Pancreas (tissue), 10 donors: ENCODE measurements at regions not wholly inside any gene's neighbourhood (a gene's known extent, or its start where the extent isn't known, plus 50 kb on each side); places are given as distances from the start of the nearest gene placed in this dataset.

Source experiments
- ATAC-seq, 4 donors: fragments of 200-7000 bp; cut with Tn5 transposase; one replicate each; pipeline versions ENCODE4 v1.8.0 to v1.9.1; 2020; ENCODE audit warnings: mild to moderate bottlenecking in 4 of 4, moderate library complexity in 4 of 4
- DNase-seq, 6 donors: peaks; one replicate each; pipeline ENCODE4 v3.0.0-alpha.2; 2020
- FAIRE-seq: peaks from 2 replicates; lab custom pipeline; 2012; peaks lifted over from hg19 to GRCh38; lab: Jason Lieb, UNC
- H3K27ac ChIP-seq, 4 donors: fragments of 200-600 bp; sonication (generic); 1 replicate in 3 of 4; 2 replicates in 1 of 4; pipeline versions ENCODE4 v1.5.0 to v1.8.0; 2020
- H3K27me3 ChIP-seq, 4 donors: fragments of 200-600 bp; one replicate each; pipeline ENCODE4 v1.8.0; 2021
- H3K36me3 ChIP-seq, 3 donors: fragments of 200-600 bp; sonication (generic) in 1 of 3; one replicate each; pipeline versions ENCODE4 v1.5.0 to v1.8.0; 2020 to 2021
- H3K4me1 ChIP-seq, 3 donors: fragments of 200-600 bp; one replicate each; pipeline ENCODE4 v1.8.0; 2021
- H3K4me3 ChIP-seq, 4 donors: fragments of 200-600 bp; sonication (generic) in 2 of 4; one replicate each; pipeline versions ENCODE4 v1.5.0 to v1.8.0; 2020 to 2021
- H3K9me3 ChIP-seq, 4 donors: fragments of 200-600 bp; one replicate each; pipeline ENCODE4 v1.8.0; 2021
- CTCF ChIP-seq, 4 donors: fragments of 200-600 bp; sonication (generic) in 3 of 4; IDR thresholded peaks; one replicate each; pipeline versions ENCODE4 v1.5.0 to v1.8.0; 2021; ENCODE audit warnings: antibody characterized with exemption in 4 of 4
- WGBS, 2 donors: extraction: QIAGEN DNeasy Blood & Tissue Kit; methylation state at CpG; one replicate each; pipeline ENCODE4 v1.1.7; 2013; 5-methylcytosine and 5-hydroxymethylcytosine counted together
- intact Hi-C, 3 donors: fragments of 100-400 bp; cut with DNase I; formaldehyde crosslinking; loops; one replicate each; pipeline versions ENCODE4 v1.11.1 to v1.14.2; 2022
- donor health status: healthy with polysubstance abuse.
- donor health status: DM: no; HTN: no; CAD: no; lungs with moderate emphysema.
- donor health status: DM: no; HTN: no; CAD: no.
- donor health status: control.
- donor health status: control.
- donor health status: Bipolar disorder and iron deficiency.
- donor health status: DM: yes; HTN: yes; CAD: no.
- donor health status: DM: no; HTN: no; CAD: no.
- donor health status: DM: no; HTN: no; CAD: no.
- donor health status: DM: yes; HTN: yes; CAD: no.

GRCh38 chr22:48952256-48953102, 875.2 kb downstream of the BRD1 start:
- 52 to 69% methylated on average over 19 of the region's 19 CpGs for WGBS, 2 donors
- no peaks in the 10 kb centered on the region for H3K4me1 ChIP-seq
- H3K9me3 ChIP-seq = no peaks in the 10 kb centered on the region
- no peak for ATAC-seq
- DNase-seq = peak in 1 of 6 donors; percentile 39
- no peak for FAIRE-seq
- no peak for TF ChIP-seq CTCF (IDR thresholded peaks at IDR 0.05)
- intact Hi-C loops = no loop called here
- peaks cover 0 to 7% (median 0%) of the 10 kb centered on the region in 4 donors for H3K27me3 ChIP-seq
- H3K4me3 ChIP-seq = no peak overlapping the region
- no peaks in the 10 kb centered on the region for H3K36me3 ChIP-seq
- no peak overlapping the region for H3K27ac ChIP-seq

- intact Hi-C loops = no loop called here
- Histone ChIP-seq H3K27me3 (peaks cover 0 to 7% (median 0%) of the 10 kb centered on the region in 4 donors), H3K4me1 (no peaks in the 10 kb centered on the region), H3K9me3 (no peaks in the 10 kb centered on the region), H3K27ac (no peak overlapping the region), H3K36me3 (no peaks in the 10 kb centered on the region), H3K4me3 (no peak overlapping the region)
- TF ChIP-seq CTCF (IDR thresholded peaks at IDR 0.05) = no peak
- DNase-seq (no peak), FAIRE-seq (no peak), ATAC-seq (no peak)
- WGBS, 2 donors = 69 to 77% methylated on average over 6 of the region's 6 CpGs
Observed at GRCh38 chr22:48951836-48952235, 875.8 kb downstream of the BRD1 start.

- ATAC-seq (no peak), DNase-seq (peak in 1 of 6 donors; percentile 41), FAIRE-seq (no peak)
- no peak overlapping the region for H3K4me3 ChIP-seq
- H3K9me3 ChIP-seq = no peaks in the 10 kb centered on the region
- H3K4me1 ChIP-seq = no peaks in the 10 kb centered on the region
- H3K27ac ChIP-seq = no peak overlapping the region
- TF ChIP-seq CTCF (IDR thresholded peaks at IDR 0.05) = no peak
- WGBS, 2 donors = 52 to 53% methylated on average over 27 of the region's 27 CpGs
- peaks cover 0 to 7% (median 0%) of the 10 kb centered on the region in 4 donors for H3K27me3 ChIP-seq
- no peaks in the 10 kb centered on the region for H3K36me3 ChIP-seq
- intact Hi-C loops = no loop called here
Observed at GRCh38 chr22:48950151-48950915, 877.3 kb downstream of the BRD1 start.

- peak in 1 of 6 donors; percentile 15 for DNase-seq
- no peak for TF ChIP-seq CTCF (IDR thresholded peaks at IDR 0.05)
Observed at GRCh38 chr22:48949375-48950149, 878.1 kb downstream of the BRD1 start.

More at GRCh38 chr22:48949375-48950149, 878.1 kb downstream of the BRD1 start:
- FAIRE-seq = no peak
- H3K36me3 ChIP-seq = no peaks in the 10 kb centered on the region
- H3K27ac ChIP-seq = no peak overlapping the region
- H3K4me3 ChIP-seq = no peak overlapping the region
- peaks cover 0 to 7% (median 0%) of the 10 kb centered on the region in 4 donors for H3K27me3 ChIP-seq
- 59 to 67% methylated on average over 18 of the region's 18 CpGs for WGBS, 2 donors
- no peak for ATAC-seq
- H3K4me1 ChIP-seq = no peaks in the 10 kb centered on the region
- intact Hi-C loops = no loop called here
- H3K9me3 ChIP-seq = no peaks in the 10 kb centered on the region
